GM19351 (cell line): ENCODE measurements at regions not wholly inside any gene's neighbourhood (a gene's known extent, or its start where the extent isn't known, plus 50 kb on each side); places are given as distances from the start of the nearest gene placed in this dataset.
"Not testable (repeated sequence)": the region's sequence is repeated elsewhere in the genome, so short reads cannot be mapped to it uniquely, and the experiment has no call there.

Source experiments
- ATAC-seq: cut with Tn5 transposase; IDR thresholded peaks from one replicate; pipeline ENCODE4 v1.9.1; 2021; ENCODE audit warnings: mild to moderate bottlenecking, moderate library complexity; ENCODE audit not compliant: unreplicated experiment

DNA sequence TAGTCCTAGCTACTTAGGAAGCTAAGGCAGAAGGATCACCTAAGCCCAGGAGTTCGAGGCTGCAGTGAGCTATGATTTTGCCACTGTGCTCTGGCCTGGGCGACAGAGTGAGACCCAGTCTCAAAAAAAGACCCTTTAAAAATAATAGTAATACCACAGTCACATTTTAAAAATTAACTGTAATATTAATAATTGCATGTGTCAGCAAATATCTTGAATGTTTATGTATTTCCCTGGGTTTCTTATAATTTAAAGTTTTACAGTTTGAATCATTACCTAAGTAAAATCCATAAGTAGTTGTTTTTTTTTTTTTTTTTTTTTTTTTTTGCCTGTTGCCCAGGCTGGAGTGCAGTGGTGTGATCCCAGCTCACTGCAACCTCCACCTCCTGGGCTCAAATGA is 69.2 kb downstream of the LYZL2 start:
- no peak for ATAC-seq

- no peak for ATAC-seq
These were observed 70.4 kb downstream of the LYZL2 start for GRCh38 chr10:30559180-30559579.

DNA sequence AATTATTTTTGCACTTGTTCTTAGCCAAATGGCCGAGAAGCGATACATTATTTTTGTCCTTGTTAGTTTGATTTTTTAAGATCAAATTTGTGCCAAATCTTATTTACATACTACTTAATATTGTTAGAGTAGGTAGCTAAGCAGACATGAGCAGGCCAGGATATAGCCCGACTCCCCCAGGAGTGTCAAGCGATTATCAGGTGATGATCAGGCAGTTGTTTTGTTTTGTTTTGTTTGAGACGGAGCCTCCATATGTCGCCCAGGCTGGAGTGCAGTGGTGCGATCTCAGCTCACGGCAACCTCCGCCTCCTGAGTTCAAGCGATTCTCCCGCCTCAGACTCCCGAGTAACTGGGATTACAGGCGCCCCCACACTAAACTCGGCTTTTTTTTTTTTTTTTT is 71.1 kb downstream of the LYZL2 start:
- ATAC-seq, result no peak

GRCh38 chr10:30557884-30558283 is 71.7 kb downstream of the LYZL2 start:
- ATAC-seq, result no peak

DNA sequence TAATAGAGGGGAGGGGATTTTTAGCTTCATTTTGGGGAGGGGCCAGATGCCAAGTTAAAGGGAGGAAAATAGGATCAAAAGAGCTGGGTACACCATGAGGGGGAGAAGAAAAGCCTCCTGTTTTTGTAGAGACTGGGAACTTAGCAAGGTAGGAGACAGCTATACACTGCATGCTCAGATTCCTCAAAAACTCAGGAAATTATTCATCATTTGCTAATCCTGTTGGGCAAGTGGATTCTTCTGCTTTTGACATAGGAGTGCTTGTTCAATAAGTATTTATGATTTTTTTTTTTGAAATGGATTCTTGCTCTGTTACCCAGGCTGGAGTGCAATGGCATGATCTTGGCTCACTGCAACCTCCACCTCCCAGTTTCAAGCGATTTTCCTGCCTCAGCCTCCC is 73.4 kb downstream of the LYZL2 start:
- no peak for ATAC-seq

DNA sequence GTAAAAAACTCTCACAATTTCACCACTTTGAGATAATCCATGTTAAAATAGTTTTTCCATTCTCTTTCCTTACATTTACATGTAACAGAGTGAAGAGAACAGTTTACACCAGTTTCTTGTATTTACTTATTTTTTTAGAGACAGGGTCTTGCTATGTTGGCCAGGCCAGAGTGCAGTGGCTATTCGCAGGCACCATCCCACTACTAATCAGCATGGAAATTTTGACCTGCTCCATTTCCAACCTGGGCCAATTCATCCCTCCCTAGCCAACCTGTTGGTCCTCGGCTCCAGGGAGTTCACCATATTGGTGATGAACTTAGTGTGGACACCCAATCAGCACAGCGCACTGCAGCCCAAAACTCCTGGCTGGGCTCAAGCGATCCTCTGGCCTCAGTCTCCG is 74.1 kb downstream of the LYZL2 start:
- no peak for ATAC-seq

DNA sequence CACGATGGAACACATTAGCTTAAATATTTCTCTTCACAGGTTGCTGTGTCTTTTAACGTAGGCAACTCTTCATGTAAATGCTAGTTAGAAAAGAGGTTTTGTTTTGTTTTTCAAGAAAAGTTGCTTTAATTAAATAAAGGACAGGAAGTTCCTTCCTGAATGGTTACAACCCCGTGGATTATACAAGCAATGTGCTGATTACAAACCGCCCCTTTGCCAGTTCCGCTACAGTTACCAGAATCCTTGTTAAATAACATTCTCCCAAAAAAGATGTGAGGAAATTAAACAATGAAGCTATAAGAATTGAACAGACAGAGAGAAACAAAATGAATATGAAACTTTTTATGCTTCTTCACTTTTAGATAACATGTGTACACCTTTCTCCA is 75.1 kb downstream of the LYZL2 start:
- ATAC-seq, result no peak

GRCh38 chr10:30553626-30554439 is 75.7 kb downstream of the LYZL2 start:
- no peak for ATAC-seq

- ATAC-seq, result no peak
These were observed 76.4 kb downstream of the LYZL2 start for GRCh38 chr10:30553018-30553625.

DNA sequence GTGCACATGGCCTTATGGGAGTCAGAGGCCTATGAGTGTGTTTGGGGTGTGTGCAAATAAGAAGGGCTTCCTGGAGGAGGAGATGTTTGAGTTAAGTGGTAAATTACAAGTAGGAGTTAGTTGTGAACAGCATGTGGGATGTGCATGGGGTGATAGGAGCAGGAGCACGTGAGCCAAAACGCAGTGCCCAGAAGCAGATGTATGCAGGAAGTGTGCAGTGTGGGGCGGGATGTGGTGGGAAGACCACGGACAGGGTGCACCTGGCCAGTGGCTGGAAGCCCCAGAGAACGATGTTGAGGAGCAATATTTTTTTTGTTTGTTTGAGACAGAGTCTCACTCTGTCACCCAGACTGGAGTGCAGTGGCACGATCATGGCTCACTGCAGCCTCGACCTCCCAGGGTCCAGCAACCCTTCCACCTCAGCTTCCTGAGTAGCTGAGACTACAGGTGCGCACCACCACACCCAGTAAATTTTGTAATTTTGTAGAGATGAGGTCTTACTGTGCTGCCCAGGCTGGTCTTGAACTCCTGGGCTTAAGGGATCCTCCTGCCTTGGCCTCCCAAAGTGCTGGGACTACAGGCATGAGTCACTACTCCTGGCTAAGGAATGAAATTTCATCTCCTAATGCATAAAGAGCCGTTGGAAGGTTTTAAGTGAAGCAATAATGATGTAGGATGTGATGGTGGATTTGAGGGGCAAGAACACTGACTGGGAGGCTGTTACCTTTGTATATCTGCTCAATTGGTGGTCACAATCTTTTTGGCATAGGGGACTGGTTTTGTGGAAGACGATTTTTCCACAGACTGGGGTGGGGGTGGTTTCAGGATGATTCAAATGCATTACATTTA is 78.4 kb downstream of the LYZL2 start:
- ATAC-seq, result no peak

GRCh38 chr10:30549134-30549687 is 80.3 kb downstream of the LYZL2 start:
- ATAC-seq, result not testable (repeated sequence)

DNA sequence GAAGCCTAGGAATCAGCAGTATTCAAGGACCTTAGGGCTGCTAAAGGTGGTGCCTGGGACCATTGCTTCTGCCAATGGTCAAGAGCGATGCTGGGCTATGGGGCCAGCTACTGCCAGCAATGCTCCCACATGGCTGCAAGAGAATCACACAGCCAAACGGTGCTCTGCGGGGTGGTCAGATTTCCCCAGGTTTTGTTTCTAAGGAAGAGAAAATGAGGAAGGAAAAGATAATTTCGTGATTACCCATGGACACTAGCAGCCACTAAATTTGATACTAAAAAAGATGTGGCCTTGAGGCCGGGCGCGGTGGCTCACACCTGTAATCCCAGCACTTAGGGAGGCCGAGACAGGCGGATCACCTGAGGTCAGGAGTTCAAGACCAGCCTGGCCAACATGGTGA is 83.0 kb downstream of the LYZL2 start:
- ATAC-seq, result no peak

GRCh38 chr10:30542895-30543288 is 86.7 kb downstream of the LYZL2 start:
- no peak for ATAC-seq

DNA sequence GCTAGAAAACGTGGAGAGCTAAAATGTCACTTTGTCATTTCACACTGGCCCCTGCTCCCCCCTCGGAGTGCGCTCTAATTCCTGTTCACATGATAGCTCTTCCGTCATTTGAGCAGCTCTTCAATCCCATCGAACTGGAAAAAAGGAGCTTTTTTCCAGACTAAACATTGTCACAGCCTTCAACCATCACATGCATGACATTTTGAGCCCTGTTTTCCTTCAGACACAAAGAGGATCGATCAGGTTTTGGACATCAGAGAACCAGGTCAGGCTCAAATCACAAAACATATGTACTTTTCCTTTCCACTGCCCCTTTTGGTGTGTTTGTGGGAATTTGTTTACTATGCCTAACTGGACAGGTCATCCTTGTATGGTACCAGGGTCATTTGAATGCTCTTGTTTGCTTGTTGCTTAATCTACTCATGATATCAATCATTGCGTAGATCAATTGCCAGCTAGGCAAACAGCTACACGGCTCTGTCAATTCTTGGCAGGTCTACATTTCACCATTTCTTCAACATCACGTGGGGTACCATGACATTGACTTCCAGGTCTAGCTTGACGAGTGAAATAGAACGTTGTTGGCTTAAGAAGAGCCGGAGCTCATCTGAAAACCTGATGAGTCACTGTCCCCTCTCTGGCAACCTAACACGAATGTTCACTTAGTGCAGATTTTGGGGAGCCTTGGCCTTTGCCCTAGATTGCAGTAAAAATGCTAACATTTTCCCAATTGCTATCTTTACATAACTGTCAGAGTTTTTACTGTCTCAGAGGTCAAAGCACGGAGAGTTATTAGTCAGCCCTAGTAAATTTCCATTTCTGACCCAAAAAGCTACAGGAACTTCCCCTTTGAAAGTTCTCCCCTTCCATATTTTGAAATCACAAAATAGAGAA is 87.3 kb downstream of the LYZL2 start:
- ATAC-seq, result no peak

- ATAC-seq, result no peak
These were observed 89.3 kb downstream of the LYZL2 start for GRCh38 chr10:30540276-30540675.

GRCh38 chr10:30538086-30538485 is 91.5 kb downstream of the LYZL2 start:
- ATAC-seq, result no peak

GRCh38 chr10:30537586-30537985 is 92.0 kb downstream of the LYZL2 start:
- ATAC-seq, result no peak

DNA sequence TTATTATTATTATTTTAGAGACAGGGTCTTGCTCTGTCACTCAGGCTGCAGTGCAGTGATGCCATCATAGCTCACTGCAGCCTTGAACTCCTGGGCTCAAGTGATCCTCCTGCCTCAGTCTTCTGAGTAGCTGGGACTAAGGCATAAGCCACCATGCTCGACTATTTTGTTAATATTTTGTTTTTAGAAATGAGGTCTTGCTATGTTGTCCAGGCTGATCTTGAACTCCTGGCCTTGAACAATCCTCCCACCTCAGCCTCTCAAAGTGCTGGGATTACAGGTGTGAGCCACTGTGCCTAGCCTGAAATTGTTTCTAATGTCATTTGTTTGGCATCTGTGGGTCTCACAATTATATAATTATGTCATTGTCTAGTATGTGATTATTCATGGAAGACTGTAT is 92.4 kb downstream of the LYZL2 start:
- not testable (repeated sequence) for ATAC-seq

DNA sequence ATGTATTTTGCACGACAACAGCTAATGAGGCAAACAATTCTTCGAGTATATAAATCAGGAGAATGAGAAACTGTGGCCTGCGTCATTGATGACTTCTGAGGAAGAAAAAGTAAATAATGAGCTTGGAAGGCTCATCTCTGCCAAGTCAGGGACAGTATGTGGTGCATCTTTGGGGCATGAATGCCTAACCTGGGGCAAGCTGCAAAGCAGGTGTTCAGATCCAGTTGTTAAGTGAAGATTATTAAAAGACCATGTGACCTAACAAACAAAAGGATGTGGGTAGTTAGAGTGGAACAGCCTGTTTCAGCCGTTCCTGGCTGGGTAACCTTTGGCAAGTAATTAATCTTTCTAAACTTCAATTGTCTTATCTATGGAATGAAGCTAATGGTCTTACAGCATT is 93.0 kb downstream of the LYZL2 start:
- ATAC-seq, result no peak

- ATAC-seq, result no peak
These were observed 93.9 kb downstream of the LYZL2 start for GRCh38 chr10:30535677-30536076.
